Effector memory CD8-positive, alpha-beta T cell (primary cell): ENCODE measurements at regions not wholly inside any gene's neighbourhood (a gene's known extent, or its start where the extent isn't known, plus 50 kb on each side); places are given as distances from the start of the nearest gene placed in this dataset.

ENCODE experiments used
- ATAC-seq: fragments of 150-1000 bp; cut with Tn5 transposase; replicated peaks from 2 replicates; pipeline ENCODE4 v1.10.0; 2021; ENCODE audit warnings: mild to moderate bottlenecking, moderate library complexity
- DNase-seq, 3 experiments: peaks; one replicate each; pipeline ENCODE4 v3.0.0; 2021
- H3K27ac Mint-ChIP-seq, 2 donors: one replicate each; pipeline ENCODE4 v1.8.0; 2022; ENCODE audit warnings: mild to moderate bottlenecking in 2 of 2, mixed read lengths in 2 of 2, moderate library complexity in 2 of 2
- H3K27me3 Mint-ChIP-seq, 2 donors: one replicate each; pipeline ENCODE4 v1.8.0; 2022; ENCODE audit warnings: mixed read lengths in 2 of 2
- H3K36me3 Mint-ChIP-seq: one replicate; pipeline ENCODE4 v1.8.0; 2022; ENCODE audit warnings: mild to moderate bottlenecking, moderate library complexity, mixed read lengths; ENCODE audit not compliant: insufficient read depth
- H3K4me1 Mint-ChIP-seq, 2 donors: one replicate each; pipeline ENCODE4 v1.8.0; 2022; ENCODE audit warnings: low read depth in 2 of 2, mixed read lengths in 2 of 2
- H3K4me3 Mint-ChIP-seq, 2 donors: one replicate each; pipeline ENCODE4 v1.8.0; 2022; ENCODE audit warnings: mild to moderate bottlenecking in 2 of 2, mixed read lengths in 2 of 2, moderate library complexity in 2 of 2
- H3K9me3 Mint-ChIP-seq, 2 donors: one replicate each; pipeline ENCODE4 v1.8.0; 2022; ENCODE audit warnings: mixed read lengths in 2 of 2

DNA sequence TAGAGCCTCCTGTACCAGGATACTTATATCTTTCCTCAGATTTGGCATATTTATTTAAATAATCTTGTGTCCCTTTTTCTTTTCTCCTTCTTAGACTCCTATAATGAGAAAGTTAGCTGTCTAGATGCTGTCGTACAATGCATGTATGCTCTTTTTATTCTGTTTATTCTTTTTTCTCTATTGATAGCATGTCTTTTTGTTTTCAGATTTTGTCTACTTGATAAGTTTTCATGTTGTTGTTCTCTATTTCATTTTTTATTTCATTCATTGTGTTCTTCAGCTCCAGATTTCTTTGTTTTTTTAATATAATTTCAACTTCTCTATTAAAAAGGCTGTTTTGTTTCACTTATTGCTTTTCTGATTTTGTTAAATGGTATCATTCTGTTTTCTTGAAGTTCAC, 674.3 kb upstream of the POU3F3 start:
- H3K4me3 Mint-ChIP-seq = no peak overlapping the region
- DNase-seq (no peak), ATAC-seq (no peak)
- H3K36me3 Mint-ChIP-seq = no peaks in the 10 kb centered on the region
- peaks cover 14 to 39% of the 10 kb centered on the region in 2 donors for H3K9me3 Mint-ChIP-seq
- no peak overlapping the region for H3K27ac Mint-ChIP-seq
- no peaks in the 10 kb centered on the region for H3K27me3 Mint-ChIP-seq
- H3K4me1 Mint-ChIP-seq = no peaks in the 10 kb centered on the region

DNA sequence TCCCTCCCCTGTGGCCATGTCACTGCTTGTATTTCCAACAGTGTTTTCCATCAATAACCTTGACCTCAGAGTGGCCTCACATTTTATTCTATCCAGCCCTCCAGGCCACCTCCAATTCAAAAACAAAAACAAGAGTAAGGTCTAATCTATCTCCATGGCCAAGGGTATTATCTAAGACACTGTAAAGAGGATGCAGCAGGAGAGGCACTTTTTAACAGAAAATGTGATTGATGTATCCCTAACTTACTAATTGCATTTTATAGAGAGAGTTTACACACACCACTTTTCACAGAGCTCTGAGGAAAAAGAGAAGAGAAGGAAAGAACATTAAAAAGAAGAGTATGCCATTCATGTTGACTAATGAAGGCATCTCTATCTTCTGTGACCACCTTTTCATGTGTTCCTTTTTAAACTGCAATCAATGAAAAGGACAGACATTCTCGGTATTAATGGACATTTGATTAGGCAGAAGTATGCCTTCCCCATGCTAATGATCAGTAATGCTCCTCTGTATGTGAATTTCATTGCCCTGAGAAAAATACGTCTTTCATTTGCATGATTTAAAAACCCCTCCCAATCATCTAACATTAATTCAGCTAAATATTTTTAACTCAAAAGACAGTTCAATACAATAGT, 653.3 kb upstream of the POU3F3 start:
- H3K27ac Mint-ChIP-seq = no peak overlapping the region
- H3K27me3 Mint-ChIP-seq = no peaks in the 10 kb centered on the region

GRCh38 chr2:104213758-104214157, 640.2 kb upstream of the POU3F3 start:
- H3K4me1 Mint-ChIP-seq = no peaks in the 10 kb centered on the region
- no peak overlapping the region for H3K4me3 Mint-ChIP-seq

More for the DNA sequence above, 653.3 kb upstream of the POU3F3 start:
- Mint-ChIP-seq H3K9me3 (peaks cover 7 to 14% of the 10 kb centered on the region in 2 donors), H3K4me3 (no peak overlapping the region), H3K36me3 (no peaks in the 10 kb centered on the region), H3K4me1 (no peaks in the 10 kb centered on the region)
- DNase-seq (no peak), ATAC-seq (no peak)

GRCh38 chr2:104215269-104216161, 638.4 kb upstream of the POU3F3 start:
- H3K36me3 Mint-ChIP-seq = no peaks in the 10 kb centered on the region
- peaks cover 13% of the 10 kb centered on the region in 2 donors for H3K9me3 Mint-ChIP-seq
- H3K27ac Mint-ChIP-seq = no peak overlapping the region
- DNase-seq (no peak), ATAC-seq (no peak)
- H3K27me3 Mint-ChIP-seq = no peaks in the 10 kb centered on the region
- H3K4me1 Mint-ChIP-seq = no peaks in the 10 kb centered on the region
- H3K4me3 Mint-ChIP-seq = no peak overlapping the region

More at GRCh38 chr2:104213758-104214157, 640.2 kb upstream of the POU3F3 start:
- Mint-ChIP-seq H3K27me3 (no peaks in the 10 kb centered on the region), H3K36me3 (no peaks in the 10 kb centered on the region), H3K27ac (no peak overlapping the region), H3K9me3 (peaks cover 13 to 14% of the 10 kb centered on the region in 2 donors)
- DNase-seq = no peak
- ATAC-seq = no peak

DNA sequence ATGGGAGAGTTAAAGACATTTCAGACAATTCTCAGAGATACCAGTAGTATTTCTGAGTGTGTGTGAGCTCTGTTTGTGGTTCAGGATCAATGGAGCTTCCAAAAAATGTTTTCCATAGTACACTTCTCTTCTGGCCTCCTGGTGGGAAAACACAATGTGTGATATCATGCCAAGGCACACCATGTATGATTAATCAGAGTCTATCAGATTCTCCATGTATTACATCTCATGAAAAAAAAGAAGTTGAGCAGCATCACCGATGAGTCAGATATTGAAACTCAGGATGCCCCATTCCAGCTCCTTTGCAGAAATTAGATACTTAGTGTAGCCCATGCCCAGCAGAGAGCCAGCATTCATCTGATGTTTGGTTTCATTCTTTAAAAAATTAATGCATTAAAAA, 620.3 kb upstream of the POU3F3 start:
- no peak for ATAC-seq
- no peaks in the 10 kb centered on the region for H3K4me1 Mint-ChIP-seq
- H3K36me3 Mint-ChIP-seq = no peaks in the 10 kb centered on the region
- H3K4me3 Mint-ChIP-seq = no peak overlapping the region
- peaks cover 15 to 25% of the 10 kb centered on the region in 2 donors for H3K9me3 Mint-ChIP-seq
- no peak overlapping the region for H3K27ac Mint-ChIP-seq
- no peak for DNase-seq
- no peaks in the 10 kb centered on the region for H3K27me3 Mint-ChIP-seq

- Mint-ChIP-seq H3K4me3 (no peak overlapping the region), H3K36me3 (no peaks in the 10 kb centered on the region), H3K27ac (no peak overlapping the region), H3K9me3 (peaks cover 14 to 26% of the 10 kb centered on the region in 2 donors), H3K27me3 (no peaks in the 10 kb centered on the region), H3K4me1 (no peaks in the 10 kb centered on the region)
- DNase-seq = no peak
- ATAC-seq = no peak
Observed at GRCh38 chr2:104236491-104236890, 617.4 kb upstream of the POU3F3 start.

DNA sequence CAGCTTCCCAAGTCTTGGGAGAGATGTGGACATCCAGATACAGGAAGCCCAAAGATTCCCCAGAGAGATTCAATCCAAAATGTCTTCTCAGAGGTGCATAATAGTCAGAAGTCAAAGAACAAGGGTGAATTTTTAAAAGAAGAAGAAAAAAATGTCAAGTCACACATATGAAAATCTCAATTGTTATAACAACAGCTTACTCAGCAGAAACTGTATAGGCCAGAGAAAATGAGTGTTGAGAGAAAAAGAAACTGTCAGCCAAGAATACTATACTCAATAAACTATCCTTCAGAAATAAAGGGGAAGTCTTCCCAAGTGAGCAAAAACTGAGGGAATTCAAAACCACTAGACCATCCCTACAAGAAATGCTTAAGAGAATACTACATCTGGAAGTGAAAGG, 612.9 kb upstream of the POU3F3 start:
- H3K9me3 Mint-ChIP-seq = peaks cover 10 to 36% of the 10 kb centered on the region in 2 donors
- no peak for ATAC-seq
- H3K4me1 Mint-ChIP-seq = no peaks in the 10 kb centered on the region

DNA sequence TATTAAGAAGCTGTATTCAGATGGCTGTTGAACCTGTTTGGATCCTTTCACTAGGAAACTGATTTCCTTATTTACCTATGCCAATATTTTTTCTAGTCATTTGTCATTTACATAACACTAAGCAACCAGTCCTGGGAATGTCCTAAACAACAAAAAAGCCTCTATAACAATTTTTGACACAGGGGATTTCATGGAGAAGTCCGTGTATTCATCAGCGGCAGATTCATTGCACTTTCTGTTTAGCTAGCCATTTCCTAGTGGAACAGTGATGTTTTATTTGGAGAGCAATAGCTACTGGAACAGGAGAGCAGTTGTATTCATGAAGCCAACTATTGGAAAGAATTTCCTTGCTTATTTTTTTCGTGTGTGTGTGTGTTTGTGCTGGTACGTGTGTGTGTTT, 604.3 kb upstream of the POU3F3 start:
- Mint-ChIP-seq H3K27ac (no peak overlapping the region), H3K27me3 (no peaks in the 10 kb centered on the region), H3K4me3 (no peak overlapping the region), H3K36me3 (no peaks in the 10 kb centered on the region), H3K4me1 (no peaks in the 10 kb centered on the region), H3K9me3 (peaks cover 5 to 10% of the 10 kb centered on the region in 2 donors)
- no peak for ATAC-seq
- no peak for DNase-seq

More for the DNA sequence above, 612.9 kb upstream of the POU3F3 start:
- H3K27me3 Mint-ChIP-seq = no peaks in the 10 kb centered on the region
- H3K36me3 Mint-ChIP-seq = no peaks in the 10 kb centered on the region
- no peak overlapping the region for H3K27ac Mint-ChIP-seq
- H3K4me3 Mint-ChIP-seq = no peak overlapping the region
- DNase-seq = no peak

DNA sequence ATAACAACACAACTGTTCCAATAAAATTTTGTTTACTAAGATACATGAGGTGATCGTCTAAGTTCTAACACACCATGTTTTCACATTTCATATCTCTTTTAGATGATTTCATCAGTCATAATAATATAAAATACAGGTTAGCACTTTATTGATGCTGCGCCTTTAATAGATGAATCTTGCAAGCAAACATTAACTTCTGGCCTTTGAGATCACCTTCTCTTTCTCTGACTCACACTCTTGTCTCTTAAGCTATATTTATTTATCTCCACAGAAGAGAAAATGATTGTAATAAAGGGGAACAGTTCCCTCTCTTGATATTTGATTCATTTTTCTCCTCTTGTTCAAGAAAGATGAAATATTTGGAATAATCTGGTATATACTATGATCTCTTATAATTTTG, 603.3 kb upstream of the POU3F3 start:
- Mint-ChIP-seq H3K9me3 (peaks cover 8 to 10% of the 10 kb centered on the region in 2 donors), H3K4me3 (no peak overlapping the region), H3K27me3 (no peaks in the 10 kb centered on the region), H3K27ac (no peak overlapping the region), H3K36me3 (no peaks in the 10 kb centered on the region), H3K4me1 (no peaks in the 10 kb centered on the region)
- DNase-seq (no peak), ATAC-seq (no peak)

GRCh38 chr2:104254017-104254416, 599.9 kb upstream of the POU3F3 start:
- H3K4me3 Mint-ChIP-seq = no peak overlapping the region
- no peaks in the 10 kb centered on the region for H3K36me3 Mint-ChIP-seq
- no peaks in the 10 kb centered on the region for H3K27me3 Mint-ChIP-seq
- H3K27ac Mint-ChIP-seq = no peak overlapping the region
- no peaks in the 10 kb centered on the region for H3K4me1 Mint-ChIP-seq
- DNase-seq (no peak), ATAC-seq (no peak)
- peaks cover 10 to 16% of the 10 kb centered on the region in 2 donors for H3K9me3 Mint-ChIP-seq

DNA sequence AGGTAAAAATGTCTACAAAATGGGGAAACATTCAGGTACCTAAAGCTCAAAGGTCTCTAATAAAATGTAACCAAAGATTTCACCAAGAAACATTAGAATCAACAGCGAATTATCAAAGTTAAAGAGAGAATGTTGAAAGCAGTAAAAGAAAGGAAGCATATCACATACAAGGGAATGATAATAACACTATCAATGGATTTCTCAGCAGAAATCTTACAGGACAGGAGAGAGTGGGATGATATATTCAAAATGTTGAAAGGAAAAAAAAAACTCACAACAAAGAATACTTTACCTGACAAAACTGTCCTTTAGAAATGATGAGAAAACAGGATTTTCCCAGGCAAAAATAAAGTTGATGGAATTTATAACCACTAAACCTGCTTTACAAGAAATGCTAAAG, 591.2 kb upstream of the POU3F3 start:
- Mint-ChIP-seq H3K9me3 (peaks cover 10 to 43% of the 10 kb centered on the region in 2 donors), H3K4me1 (no peaks in the 10 kb centered on the region), H3K4me3 (no peak overlapping the region), H3K27me3 (no peaks in the 10 kb centered on the region), H3K36me3 (no peaks in the 10 kb centered on the region), H3K27ac (no peak overlapping the region)
- DNase-seq = no peak
- no peak for ATAC-seq

- Mint-ChIP-seq H3K27ac (no peak overlapping the region), H3K4me1 (no peaks in the 10 kb centered on the region), H3K4me3 (no peak overlapping the region), H3K36me3 (no peaks in the 10 kb centered on the region), H3K9me3 (peaks cover 11 to 24% of the 10 kb centered on the region in 2 donors), H3K27me3 (no peaks in the 10 kb centered on the region)
- DNase-seq (no peak), ATAC-seq (no peak)
Observed at GRCh38 chr2:104279646-104280045, 574.3 kb upstream of the POU3F3 start.

- no peaks in the 10 kb centered on the region for H3K36me3 Mint-ChIP-seq
- no peak overlapping the region for H3K27ac Mint-ChIP-seq
- ATAC-seq = no peak
- H3K9me3 Mint-ChIP-seq = peaks cover 11 to 26% of the 10 kb centered on the region in 2 donors
- no peak for DNase-seq
- no peaks in the 10 kb centered on the region for H3K27me3 Mint-ChIP-seq
- no peak overlapping the region for H3K4me3 Mint-ChIP-seq
- H3K4me1 Mint-ChIP-seq = no peaks in the 10 kb centered on the region
Observed at GRCh38 chr2:104280216-104280615, 573.7 kb upstream of the POU3F3 start.

DNA sequence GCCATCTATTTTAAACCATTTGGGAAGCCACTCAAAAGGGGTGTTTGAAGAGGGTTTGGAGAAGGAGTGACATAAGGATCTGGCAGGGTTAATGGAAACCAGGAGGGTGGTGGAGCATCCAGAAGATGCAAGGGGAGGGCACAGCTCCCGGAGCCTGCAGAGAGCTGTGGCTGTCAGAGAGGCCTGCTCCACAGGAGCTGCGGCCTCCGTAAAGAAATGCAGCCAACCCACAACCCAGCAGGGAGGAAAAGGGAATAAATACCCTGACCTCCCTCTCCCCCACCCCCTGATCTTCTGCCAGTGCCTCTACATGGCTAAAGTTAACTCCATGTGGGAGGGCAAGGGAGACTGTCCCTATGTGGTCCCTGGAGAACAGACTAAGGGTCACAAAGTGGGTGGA, 567.1 kb upstream of the POU3F3 start:
- H3K27me3 Mint-ChIP-seq = no peaks in the 10 kb centered on the region
- no peak overlapping the region for H3K27ac Mint-ChIP-seq
- H3K4me1 Mint-ChIP-seq = no peaks in the 10 kb centered on the region
- no peak for DNase-seq
- no peak overlapping the region for H3K4me3 Mint-ChIP-seq
- no peak for ATAC-seq
- no peaks in the 10 kb centered on the region for H3K36me3 Mint-ChIP-seq
- H3K9me3 Mint-ChIP-seq = peaks cover 11 to 12% of the 10 kb centered on the region in 2 donors
